Middle frontal gyrus (tissue), 1 donor: ENCODE measurements at regions not wholly inside any gene's neighbourhood (a gene's known extent, or its start where the extent isn't known, plus 50 kb on each side); places are given as distances from the start of the nearest gene placed in this dataset.
A peak's percentile ranks its signal among the peaks of the same experiment; 100 is the strongest.
"Not testable (repeated sequence)": the region's sequence is repeated elsewhere in the genome, so short reads cannot be mapped to it uniquely, and the experiment has no call there.

Experiments used
- DNase-seq: peaks from one replicate; pipeline ENCODE4 v3.0.0-alpha.2; 2015; ENCODE audit warnings: low spot score; ENCODE audit errors: extremely low spot score

DNA sequence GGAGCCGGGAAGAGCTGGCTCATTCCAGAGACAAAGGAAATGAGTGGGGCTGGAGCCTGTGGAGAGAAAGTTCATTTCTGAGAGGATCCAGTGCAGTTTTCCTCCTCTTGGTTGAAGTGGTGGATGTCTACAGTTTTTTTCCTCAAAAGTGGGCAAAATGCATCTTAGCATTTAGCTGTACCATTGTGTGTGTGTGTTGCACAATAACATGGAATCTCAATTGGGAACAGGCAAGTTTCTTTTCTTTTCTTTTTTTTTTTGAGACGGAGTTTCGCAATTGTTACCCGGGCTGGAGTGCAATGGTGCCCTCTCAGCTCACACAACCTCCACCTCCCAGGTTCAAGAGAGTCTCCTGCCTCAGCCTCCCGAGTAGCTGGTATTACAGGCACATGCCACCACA lies 101.5 kb upstream of the UBE2E1 start:
- DNase-seq = no peak

DNA sequence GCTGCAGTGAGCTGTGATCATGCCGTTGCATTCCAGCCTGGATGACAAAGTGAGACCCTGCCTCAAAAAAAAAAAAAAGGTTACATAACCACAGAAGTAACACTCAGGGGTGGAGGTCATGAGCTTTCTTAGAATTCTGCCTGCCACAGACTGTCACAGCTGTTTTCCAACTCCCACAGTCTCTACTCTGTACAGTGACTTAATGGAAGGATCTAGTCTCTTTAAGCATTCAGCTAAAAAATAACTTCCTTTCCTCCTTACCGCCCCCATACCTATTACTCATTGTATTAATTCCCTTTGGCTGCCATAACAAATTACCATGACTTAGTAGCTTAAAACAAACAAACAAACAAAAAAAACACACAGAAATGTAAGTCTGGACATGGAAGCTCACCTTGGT lies 99.6 kb upstream of the UBE2E1 start:
- DNase-seq = no peak

DNA sequence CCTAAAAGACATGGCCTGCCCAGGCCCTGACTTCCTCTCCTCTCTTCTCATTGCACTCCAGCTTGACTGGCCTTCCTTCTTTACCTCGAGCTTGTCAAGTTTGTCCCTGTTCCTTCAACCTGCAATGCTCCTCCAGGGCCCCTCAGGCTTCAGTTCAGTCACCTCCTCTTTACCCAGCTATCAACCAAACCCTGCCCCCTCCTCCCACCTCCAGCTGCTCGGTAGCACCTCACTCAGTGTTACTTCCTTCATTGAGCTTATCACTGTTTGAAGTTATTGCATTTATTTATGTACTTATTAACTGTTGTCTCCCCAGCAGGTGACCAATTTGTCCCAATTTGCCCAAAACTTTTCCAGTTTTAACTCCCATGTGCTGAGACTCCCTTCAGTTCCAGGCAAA lies 95.8 kb upstream of the UBE2E1 start:
- DNase-seq = no peak

DNA sequence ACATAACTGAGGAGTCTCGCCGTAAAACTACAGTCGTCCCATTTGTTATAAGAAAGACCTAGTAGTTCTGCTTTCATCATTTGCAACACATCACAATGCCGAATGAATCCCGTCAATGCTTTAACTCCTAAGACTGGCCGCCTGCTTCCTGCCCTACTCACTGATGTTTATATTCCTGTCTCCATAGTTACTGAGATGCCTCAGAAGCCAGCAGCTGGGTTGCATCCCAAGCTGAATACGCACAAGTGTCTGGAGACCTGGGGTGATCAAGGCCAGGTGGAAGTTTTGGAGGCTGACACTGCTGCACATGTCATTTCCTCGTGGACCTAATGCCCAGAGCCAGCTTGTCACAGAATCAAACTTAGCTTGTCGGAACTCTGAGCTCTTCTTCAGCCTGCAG lies 95.2 kb upstream of the UBE2E1 start:
- no peak for DNase-seq

DNA sequence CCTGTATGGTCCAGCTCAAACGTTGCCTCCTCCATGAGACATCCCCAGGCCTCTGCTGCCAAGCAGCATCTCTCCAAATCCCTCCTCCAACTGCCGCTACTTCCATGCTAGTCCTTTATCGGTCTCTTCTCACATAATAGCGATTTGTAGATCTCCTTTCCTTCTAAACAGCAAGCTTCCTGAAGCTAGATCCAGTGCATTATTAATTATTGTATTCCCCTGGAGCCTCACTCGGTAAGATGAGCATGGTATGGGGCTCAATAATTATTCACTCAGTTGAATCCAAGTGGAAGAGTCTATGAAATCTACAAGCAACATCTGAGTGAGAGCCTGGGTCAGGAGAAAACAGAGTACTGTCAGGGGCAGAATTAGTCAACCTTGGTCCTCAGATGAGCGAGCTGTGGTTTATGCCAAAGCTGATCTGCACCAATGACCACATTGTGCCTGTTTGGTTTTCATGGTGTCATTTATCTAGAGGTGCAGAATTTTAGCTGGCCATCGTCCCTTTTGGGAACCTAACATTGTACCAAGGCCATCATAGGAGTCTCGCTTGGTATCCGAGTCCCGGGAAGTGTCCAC lies 93.8 kb upstream of the UBE2E1 start:
- DNase-seq = no peak

DNA sequence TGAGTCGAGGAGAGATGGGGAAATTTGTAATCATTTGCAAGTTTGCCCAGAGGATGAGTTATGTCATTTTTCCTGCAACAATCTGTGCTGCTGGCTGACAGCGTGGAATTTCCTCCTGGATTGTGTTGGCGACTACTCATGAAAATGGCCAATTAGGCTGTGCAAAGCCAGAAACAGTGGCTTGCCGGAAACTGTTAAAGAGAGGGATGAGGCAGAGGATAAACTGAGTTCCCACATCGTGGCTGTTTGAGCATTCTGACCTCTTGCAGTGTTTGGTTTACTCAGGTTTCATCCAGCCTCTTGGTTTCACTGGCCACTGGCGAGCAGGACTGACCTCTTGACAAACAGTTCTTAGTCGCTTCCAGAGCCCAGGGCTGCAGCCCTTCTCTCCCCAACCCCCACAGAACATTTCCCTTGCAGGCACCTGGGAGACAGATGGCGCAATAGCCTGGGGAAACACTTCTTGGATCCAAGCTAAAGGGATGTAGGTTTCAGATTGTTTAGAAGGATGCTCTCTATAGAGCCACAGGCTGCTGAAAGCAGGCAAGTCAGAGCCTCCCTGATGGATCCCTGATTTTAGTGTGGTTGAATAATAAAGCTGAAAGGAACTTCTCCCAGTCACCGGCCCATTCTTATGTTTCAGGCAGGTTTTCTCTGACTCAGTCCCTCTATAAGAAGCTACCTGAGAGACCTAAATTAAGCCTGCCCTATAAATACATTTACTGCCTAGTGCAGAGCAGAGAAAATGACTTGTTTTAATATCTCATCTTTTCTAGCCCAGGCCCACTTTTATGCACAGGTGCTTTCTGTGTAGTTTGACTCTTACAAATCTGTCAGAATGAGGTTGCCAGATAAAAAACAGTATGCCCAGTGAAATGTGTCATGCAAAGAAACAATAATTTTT lies 92.8 kb upstream of the UBE2E1 start:
- peak; percentile 6 for DNase-seq

DNA sequence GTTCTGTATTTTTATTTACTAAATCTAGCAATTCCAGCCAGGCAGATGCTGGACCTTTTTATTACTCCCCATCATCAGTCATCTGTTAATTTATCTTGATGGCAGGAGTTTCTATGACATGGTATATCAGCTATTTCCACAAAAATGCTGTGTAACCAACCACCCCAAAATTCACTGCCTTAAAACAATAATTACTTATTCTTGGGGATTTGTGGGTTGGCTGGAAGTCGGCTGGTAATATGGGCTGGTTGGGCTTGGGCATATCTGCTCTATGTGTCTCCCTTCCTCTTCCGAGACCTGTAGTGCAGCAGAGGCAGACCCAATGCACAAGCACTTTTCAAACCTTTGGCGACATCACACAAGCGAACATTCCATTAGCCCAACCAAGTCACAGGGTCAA lies 92.1 kb upstream of the UBE2E1 start:
- DNase-seq = no peak

DNA sequence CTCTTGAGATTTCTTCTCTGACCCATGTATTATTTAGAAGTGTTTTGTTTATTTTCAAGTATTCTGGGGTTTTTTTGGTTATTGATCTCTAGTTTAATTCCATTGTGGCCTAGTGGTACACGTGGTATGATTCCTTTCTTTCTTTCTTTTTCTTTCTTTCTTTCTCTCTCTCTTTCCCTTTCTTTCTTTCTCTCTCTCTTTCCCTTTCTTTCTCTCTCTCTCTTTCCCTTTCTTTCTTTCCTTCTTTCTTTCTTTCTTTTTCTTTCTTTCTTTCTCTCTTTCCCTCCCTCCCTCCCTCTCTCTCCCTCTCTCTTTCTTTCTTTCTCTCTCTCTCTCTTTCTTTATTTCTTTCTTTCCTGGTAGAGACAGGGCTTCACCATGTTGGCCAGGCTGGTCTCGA lies 85.7 kb upstream of the UBE2E1 start:
- DNase-seq = no peak

DNA sequence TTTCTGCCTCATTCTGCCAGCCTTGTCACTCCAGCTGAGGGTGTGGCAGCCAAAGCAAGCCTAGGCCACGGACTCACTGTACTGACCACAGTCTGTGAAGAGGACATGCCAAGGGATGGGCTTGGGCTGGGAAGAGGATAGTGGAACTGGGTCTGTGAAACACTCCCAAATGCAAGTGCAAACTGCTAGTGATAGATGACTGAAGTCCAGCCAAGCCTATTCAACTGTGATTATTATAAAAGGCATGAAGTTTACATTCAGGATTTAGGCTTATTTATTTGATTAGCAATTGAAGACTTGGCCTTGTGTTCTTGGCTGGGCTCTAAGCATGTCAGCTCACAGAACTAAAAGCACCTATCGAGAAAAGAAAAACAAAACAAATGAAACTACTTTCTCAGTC lies 84.9 kb upstream of the UBE2E1 start:
- DNase-seq = no peak

DNA sequence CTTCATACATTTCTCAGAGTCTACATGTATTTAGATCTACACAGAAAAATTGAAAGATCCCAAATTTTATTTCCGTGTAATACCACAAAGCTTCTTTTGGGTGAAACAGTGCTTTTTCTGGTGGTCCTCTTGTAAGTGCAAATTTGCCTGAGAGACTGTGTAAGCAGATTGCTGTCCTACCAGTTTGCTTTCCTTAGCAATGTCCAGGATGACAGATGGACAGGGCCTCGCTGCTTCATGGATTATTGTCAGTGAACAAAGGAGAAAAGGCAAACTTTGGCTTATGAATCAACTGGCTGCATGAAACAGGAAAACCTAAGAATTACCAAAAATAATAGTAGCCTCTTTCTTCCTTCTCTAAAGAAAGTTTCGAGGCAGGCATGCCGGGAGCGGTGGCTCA lies 82.6 kb upstream of the UBE2E1 start:
- DNase-seq = no peak

DNA sequence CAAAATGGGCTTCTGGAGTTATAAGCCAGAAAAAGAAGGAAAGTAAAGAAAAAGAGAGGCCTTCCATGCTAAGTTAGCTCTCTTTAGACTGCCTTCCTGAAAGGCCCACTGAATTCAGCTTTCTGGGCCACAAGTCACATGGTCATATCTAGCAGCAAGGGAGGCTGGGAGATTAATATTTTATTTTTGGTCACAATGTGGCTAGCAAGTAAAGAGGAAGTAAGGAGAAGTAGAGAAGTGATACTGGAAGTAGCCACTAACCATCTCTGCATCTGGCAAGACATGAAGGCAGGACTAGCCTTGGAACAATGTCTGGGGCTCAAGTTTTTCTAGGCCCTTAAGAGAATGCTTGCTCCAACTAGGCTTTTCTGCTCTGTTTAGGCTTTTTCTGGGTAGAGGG lies 81.8 kb upstream of the UBE2E1 start:
- DNase-seq = no peak

DNA sequence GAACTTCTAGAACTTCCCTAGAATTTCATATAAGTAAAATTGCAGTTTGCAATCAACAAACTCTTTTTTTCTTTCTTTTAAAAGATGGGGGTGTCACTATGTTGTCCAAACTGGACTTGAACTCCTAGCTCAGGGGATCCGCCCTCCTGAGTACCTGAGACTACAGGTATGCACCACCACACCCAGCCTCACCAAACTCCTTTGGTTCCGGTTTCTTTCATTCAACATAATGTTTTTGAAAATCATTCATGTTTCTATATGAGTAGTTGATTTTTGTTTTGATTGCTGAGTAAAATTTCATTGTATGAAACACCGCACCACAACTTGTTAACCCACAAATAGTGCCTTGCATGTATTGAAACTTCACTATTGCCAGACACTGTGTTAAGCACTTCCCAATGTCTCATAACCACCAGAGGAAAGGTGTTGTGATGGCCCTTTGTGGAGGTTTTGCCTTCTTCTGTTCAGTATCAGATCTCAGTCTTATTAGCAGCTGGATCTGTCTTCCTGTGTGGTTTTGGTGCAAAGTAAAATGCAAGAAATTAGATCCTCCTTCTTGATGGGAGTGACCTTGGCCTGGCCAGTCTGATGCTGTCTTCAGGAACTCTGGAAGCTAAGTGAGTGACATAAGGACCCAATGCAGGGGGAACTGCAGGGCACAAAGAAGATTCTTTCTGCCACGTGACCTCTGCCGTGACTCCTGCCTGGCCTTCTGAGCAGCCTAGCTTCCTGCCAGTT lies 78.8 kb upstream of the UBE2E1 start:
- DNase-seq = no peak

DNA sequence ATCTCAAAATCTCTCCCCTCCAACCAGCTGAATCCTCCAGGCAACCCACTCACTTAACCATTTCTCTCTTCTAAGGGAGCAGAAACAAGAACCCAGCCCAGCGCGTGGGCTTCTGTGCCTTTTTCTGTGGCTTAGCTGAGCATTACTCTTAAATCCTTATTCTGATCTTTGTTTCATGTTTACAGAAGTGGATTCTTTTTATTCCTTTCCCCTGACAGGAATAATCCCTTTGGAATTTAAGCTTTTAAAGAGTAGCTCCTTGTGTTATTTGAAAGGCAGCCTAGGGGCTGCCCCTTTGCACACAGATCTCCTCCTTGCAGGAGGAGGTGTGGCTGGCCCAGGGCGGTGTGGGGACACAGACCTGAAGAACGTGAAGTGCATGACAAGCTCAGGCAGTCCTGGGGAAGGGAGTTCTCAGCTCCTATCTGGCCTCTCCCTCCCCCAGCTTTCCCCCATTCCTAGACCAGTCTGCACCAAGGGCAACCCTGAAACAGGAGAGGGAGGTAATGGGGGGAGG lies 77.1 kb upstream of the UBE2E1 start:
- no peak for DNase-seq

DNA sequence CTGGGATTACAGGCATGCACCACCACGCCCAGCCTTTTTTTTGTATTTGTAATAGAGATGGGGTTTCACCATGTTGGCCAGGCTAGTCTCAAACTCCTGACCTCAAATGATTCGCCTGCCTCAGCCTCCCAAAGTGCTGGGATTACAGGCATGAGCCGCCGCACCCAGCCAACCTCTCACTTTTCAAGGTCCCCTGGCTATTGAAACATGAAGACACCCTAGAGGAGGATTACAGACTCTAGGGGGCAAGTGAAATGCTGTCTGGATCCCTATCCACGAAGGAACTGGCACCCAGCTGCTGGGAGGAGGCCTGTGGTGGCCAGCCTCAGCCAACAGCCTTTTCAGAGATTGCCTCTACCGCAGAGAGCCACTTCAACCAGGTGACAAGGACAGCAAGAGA lies 76.4 kb upstream of the UBE2E1 start:
- not testable (repeated sequence) for DNase-seq

DNA sequence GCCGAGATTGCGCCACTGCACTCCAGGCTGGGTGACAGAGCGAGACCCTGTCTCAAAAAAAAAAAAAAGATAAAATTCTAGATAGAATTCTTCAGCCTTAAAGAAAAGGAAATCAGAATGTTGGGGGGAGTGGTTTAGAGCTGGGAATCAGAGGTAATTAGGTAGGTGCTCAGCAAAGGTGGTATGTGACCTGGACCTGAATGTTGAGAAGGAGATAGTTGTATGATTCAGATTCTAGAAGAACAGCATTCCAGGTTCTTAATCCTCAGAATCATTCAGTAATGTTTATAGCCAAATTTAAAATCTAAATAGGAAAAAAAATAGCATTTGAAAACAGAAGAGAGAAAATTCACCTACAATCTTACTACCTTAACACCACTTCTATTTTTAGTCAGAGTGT lies 71.3 kb upstream of the UBE2E1 start:
- DNase-seq = no peak

DNA sequence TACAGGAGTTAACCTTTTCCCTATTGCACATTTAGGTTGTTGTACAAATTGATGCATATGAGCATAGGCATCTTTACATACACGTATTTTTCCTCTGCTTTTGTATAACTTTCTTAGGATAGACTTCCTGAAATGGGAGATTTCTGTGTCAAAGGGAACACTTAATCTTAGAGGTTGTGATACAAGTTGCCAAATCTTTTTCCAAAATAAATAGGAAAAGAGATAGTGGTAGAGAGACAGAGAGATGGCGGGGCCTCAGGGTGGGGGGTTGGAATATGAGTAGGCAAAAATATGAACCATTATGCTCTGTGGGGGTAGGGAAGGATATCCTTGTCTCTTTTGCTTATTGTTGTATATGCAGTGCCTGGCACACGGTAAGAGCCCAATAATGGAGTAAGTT lies 70.7 kb upstream of the UBE2E1 start:
- no peak for DNase-seq

DNA sequence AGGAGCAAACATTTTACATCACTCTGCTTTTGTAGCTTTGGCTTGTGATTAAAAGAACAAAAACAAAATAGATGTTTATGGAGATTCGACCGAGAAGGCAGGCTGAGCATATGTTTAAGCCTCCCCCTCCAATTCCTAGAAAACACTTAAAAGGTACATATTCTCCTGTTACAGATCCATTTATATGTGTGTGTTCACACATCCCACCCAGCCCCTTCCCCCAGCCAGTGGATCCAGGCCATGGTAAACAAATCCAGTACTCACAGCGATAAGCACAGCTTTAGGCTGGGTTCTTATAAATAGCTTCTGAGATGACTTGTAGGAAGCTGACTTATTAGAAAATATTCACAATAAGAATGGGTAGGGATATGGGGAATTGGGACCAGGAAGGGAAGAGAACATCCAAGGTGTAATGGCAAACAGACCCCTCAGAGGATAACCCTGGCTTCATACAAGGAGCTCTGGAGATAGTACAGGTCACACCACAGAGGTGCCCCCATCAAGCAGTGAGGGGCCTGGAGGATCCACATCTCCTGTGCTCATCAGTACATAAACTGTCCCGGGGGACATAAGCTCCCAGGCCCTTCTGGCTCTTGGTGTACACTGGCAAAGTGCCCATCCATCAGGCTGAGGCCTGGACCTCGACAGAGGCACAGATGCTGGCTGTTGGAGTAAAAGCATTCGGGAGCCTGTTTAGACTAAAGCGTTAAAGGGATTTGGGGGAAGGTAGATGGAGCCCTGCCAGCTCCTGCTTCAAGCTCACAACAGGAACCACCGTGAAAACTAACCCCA lies 70.0 kb upstream of the UBE2E1 start:
- no peak for DNase-seq

DNA sequence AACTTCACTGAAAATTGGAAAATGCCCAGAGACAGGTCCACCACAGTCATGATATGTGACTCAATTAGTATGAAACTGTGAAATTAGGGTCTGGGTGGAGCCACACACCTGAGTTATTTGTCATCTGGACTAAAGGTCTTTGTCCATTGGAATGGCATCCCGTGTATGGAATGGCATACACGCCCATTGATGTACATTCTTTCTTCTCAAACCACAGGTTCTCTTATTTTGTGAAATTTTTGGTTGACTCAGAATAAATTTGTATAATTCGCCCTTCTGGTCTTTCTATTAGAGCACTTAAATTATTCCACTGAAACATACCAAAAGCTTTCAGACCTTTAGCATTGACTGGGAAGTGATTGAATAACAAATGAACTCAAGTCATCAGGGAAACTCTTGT lies 66.8 kb upstream of the UBE2E1 start:
- DNase-seq = no peak

DNA sequence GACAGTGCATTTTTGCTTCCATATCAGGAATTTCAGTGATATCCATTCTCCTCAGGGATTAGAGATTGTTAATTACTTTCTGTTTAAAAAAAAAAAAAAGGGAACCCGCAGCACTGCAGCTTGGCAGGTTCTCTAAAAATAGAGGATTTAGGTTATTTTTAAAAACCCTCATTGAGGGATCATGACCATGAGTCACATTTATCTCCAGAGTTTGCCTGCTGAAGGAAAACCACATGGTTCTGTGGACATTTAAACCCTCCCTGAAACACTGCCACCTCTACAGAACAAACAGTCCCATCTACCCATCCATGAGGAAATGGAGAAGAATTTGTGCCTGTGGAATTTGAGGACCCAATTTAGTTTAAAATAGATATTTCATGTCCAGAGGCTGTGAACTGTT lies 66.2 kb upstream of the UBE2E1 start:
- DNase-seq = no peak

DNA sequence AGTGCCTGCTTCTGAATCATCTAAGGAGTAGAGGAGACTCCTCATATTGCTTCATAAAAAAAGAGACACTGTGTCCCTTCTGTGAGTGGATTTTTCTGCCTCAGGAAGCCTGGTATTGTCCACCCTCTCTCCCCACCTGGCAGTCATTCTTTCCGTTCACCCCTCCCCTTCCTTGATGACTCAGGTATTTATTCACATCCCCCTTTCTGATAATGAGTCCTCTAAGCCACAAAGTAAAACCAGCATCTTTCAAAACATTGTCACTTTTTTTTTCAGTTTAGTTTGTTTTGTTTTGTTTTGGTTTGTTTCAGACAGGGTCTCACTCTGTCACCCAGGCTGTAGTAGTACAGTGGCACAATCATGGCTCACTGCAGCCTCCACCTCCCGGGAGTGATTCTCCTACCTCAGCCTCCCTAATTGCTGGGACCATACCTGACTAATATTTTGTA lies 65.2 kb upstream of the UBE2E1 start:
- no peak for DNase-seq

DNA sequence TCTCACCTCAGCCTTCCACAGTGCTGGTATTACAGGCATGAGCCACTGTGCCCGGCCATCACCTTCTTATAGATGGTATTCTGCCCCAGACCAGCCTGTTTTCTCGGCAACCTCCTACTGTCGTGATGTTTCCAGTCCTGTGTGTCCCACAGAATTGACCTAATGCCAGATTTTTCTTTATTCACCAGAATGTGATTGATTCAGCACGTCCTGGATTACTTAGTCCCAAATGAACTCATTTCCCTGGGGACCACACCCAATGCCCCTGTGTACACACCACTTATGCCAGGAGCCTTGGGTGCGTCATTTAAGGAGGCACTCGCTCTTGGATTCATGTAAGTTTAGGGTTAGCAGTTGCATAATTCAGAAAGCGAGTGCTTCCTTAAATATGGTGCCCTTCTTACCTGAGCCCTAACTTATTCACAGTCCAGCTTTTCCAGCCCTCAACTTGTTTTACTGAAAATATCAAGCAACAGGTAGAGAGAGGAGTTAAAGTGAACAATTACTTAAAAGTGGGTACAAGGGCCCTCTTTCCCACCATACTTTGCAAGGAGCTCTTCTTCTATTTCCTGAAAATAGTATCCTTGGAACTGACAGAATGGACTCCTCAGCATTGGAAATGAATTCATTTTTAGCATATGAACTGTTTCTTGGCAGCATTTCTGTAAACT lies 64.6 kb upstream of the UBE2E1 start:
- no peak for DNase-seq
